ENCODE measurements at regions not wholly inside any gene's neighbourhood (a gene's known extent, or its start where the extent isn't known, plus 50 kb on each side); places are given as distances from the start of the nearest gene placed in this dataset.

DNA sequence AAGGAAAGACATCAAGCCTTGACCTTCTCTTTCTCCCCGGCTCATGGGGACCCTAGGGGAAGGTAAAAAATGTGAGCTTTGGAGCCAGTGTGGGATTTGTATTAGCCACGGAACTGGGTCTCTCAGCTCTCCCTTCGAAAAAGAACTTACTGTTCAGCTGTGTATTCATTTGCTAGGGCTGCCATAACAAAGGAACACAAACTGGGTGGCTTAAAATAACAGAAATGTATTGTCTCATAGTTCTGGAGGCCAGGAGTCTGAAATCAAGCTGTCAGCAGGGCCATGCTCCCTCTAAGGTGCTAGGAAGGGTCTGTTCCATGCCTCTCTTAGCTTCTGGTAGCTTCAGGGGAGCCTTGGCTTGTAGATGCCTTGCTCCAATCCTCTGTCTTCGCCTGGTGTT lies 83.5 kb upstream of the SLC2A1 start:
- no peak for DNase-seq (ENCODE audit: insufficient read length, low spot score, missing footprints)
- Histone ChIP-seq H3K4me1 (ENCODE audit: insufficient read depth, low read length) (no peaks in the 10 kb centered on the region), H4K20me1 (ENCODE audit: insufficient read depth, low read length) (no peaks in the 10 kb centered on the region), H2AFZ (ENCODE audit: low read length) (no peak overlapping the region), H3K79me2 (ENCODE audit: insufficient read depth, low read length) (no peaks in the 10 kb centered on the region), H3K27me3 (ENCODE audit: insufficient read depth, low read length) (peaks cover 6% of the 10 kb centered on the region), H3K4me3 (ENCODE audit: insufficient read depth, low read length) (no peak overlapping the region), H3K36me3 (ENCODE audit: insufficient read depth, low read length) (no peaks in the 10 kb centered on the region), H3K27ac (ENCODE audit: low read depth, low read length) (no peak overlapping the region), H3K4me2 (ENCODE audit: insufficient read depth, low read length) (no peak overlapping the region), H3K9me3 (ENCODE audit: low read depth, low read length) (no peaks in the 10 kb centered on the region)
- TF ChIP-seq, protein P1, sequence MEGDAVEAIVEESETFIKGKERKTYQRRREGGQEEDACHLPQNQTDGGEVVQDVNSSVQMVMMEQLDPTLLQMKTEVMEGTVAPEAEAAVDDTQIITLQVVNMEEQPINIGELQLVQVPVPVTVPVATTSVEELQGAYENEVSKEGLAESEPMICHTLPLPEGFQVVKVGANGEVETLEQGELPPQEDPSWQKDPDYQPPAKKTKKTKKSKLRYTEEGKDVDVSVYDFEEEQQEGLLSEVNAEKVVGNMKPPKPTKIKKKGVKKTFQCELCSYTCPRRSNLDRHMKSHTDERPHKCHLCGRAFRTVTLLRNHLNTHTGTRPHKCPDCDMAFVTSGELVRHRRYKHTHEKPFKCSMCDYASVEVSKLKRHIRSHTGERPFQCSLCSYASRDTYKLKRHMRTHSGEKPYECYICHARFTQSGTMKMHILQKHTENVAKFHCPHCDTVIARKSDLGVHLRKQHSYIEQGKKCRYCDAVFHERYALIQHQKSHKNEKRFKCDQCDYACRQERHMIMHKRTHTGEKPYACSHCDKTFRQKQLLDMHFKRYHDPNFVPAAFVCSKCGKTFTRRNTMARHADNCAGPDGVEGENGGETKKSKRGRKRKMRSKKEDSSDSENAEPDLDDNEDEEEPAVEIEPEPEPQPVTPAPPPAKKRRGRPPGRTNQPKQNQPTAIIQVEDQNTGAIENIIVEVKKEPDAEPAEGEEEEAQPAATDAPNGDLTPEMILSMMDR (IDR thresholded peaks at IDR 0.05; ENCODE audit: extremely low read depth, low read depth, low read length) = no peak

DNA sequence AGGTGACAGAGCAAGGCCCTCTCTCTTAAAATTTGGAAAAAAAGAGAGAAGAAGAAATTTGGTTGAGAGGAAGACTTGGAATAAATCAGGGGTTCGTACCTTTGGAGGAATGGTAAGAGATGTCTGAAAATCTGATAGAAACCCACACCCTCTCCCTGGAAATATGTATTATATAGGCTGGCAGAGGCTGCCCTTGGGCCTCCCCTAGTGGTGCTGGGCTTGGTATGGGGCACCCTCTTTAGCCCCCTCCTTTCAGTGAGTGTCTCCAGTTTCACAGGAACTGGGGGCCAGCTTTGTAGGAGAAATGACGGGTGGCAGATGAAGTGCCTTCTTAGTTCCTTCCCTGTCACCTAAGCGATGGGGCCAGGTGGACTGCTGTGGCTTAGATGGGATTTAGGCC lies 82.9 kb upstream of the SLC2A1 start:
- Histone ChIP-seq H2AFZ (ENCODE audit: low read length) (no peak overlapping the region), H3K36me3 (ENCODE audit: insufficient read depth, low read length) (no peaks in the 10 kb centered on the region), H3K4me2 (ENCODE audit: insufficient read depth, low read length) (no peak overlapping the region), H3K27ac (ENCODE audit: low read depth, low read length) (no peak overlapping the region), H4K20me1 (ENCODE audit: insufficient read depth, low read length) (no peaks in the 10 kb centered on the region), H3K4me1 (ENCODE audit: insufficient read depth, low read length) (no peaks in the 10 kb centered on the region), H3K9me3 (ENCODE audit: low read depth, low read length) (no peaks in the 10 kb centered on the region), H3K27me3 (ENCODE audit: insufficient read depth, low read length) (peaks cover 6% of the 10 kb centered on the region), H3K4me3 (ENCODE audit: insufficient read depth, low read length) (no peak overlapping the region), H3K79me2 (ENCODE audit: insufficient read depth, low read length) (no peaks in the 10 kb centered on the region)
- DNase-seq (ENCODE audit: insufficient read length, low spot score, missing footprints) = no peak
- TF ChIP-seq, protein P1 (IDR thresholded peaks at IDR 0.05; ENCODE audit: extremely low read depth, low read depth, low read length) = no peak

DNA sequence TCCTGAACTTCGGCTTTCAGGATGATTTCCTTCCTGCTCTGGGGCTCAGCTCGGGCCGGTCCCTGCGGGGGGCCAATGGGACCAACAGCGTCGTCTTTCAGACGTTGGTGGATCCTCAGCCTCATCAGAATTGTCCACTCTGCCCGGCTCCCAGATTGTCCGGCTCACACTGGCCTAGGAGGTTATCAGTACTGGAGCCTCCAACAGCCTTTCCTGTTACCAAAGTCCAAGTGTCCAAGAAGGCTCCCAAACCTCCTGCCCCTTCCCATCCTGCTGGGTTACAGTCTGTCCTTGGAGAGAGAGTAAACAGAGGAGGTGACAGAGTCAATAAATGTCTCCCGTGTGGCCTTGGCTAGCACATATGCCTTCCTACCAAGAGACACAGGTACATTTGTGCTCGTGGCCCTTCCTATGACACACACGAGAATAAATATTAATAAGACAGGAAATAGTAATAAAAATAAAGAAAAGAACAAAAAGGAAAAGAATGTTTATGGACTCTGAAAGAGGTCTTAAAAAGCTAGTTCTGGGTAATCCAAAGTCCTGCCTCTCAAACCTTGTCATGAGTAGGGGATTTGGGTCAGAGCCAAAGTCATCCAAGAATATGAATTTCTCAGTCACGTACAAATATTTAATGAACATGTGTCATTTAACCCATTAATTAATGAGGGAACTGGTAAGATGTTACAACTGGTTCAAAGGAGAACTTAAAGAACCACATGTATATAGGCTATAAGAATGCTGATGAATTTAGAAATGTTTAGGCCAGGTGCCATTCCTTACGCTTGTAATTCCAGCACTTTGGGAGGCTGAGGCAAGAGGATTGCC lies 80.8 kb upstream of the SLC2A1 start:
- DNase-seq (ENCODE audit: insufficient read length, low spot score, missing footprints) = no peak
- Histone ChIP-seq H3K36me3 (ENCODE audit: insufficient read depth, low read length) (no peaks in the 10 kb centered on the region), H3K4me2 (ENCODE audit: insufficient read depth, low read length) (no peak overlapping the region), H3K4me1 (ENCODE audit: insufficient read depth, low read length) (no peaks in the 10 kb centered on the region), H3K27me3 (ENCODE audit: insufficient read depth, low read length) (peaks cover 6% of the 10 kb centered on the region), H4K20me1 (ENCODE audit: insufficient read depth, low read length) (no peaks in the 10 kb centered on the region), H3K4me3 (ENCODE audit: insufficient read depth, low read length) (no peak overlapping the region), H3K9me3 (ENCODE audit: low read depth, low read length) (no peaks in the 10 kb centered on the region), H3K27ac (ENCODE audit: low read depth, low read length) (no peak overlapping the region), H2AFZ (ENCODE audit: low read length) (no peak overlapping the region), H3K79me2 (ENCODE audit: insufficient read depth, low read length) (no peaks in the 10 kb centered on the region)
- TF ChIP-seq, protein P1 (IDR thresholded peaks at IDR 0.05; ENCODE audit: extremely low read depth, low read depth, low read length) = no peak

DNA sequence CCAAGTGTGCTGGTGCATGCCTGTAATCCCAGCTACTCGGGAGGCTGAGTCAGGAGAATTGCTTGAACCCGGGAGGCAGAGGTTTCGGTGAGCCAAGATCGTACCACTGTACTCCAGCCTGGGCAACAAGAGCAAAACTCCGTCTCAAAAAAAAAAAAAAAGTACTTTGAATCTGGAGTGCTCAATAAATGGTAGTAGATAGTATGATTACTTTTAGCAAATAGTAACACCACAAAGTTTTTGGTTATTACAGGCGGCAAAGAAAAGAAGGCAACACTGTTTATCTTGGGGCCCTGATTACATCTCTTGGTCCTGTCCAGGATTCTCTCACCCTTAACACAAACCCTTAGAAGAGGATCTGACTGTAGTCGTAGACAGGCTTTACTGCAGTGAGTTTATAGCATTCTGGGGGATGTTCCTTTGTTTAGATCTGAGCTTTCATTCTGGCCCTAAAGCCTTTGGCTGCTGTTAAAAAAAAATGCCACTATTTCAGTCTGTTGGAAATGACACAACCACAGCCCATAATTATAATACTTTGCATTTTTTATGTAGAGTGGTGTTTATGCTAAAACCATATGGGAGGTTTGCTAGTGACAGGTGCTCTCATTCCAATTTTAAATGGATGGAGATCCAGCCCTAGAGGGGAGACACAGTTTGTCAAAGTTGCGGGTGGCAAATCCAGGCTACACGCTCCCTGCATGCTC lies 79.7 kb upstream of the SLC2A1 start:
- no peak for DNase-seq (ENCODE audit: insufficient read length, low spot score, missing footprints)
- no peak overlapping the region for H3K4me3 ChIP-seq (ENCODE audit: insufficient read depth, low read length)
- H3K4me1 ChIP-seq (ENCODE audit: insufficient read depth, low read length) = no peaks in the 10 kb centered on the region
- H4K20me1 ChIP-seq (ENCODE audit: insufficient read depth, low read length) = no peaks in the 10 kb centered on the region
- H3K27me3 ChIP-seq (ENCODE audit: insufficient read depth, low read length) = peaks cover 6% of the 10 kb centered on the region
- H3K4me2 ChIP-seq (ENCODE audit: insufficient read depth, low read length) = no peak overlapping the region
- no peak overlapping the region for H2AFZ ChIP-seq (ENCODE audit: low read length)
- TF ChIP-seq, protein P1 (IDR thresholded peaks at IDR 0.05; ENCODE audit: extremely low read depth, low read depth, low read length) = no peak
- H3K27ac ChIP-seq (ENCODE audit: low read depth, low read length) = no peak overlapping the region
- H3K36me3 ChIP-seq (ENCODE audit: insufficient read depth, low read length) = no peaks in the 10 kb centered on the region
- H3K79me2 ChIP-seq (ENCODE audit: insufficient read depth, low read length) = no peaks in the 10 kb centered on the region
- no peaks in the 10 kb centered on the region for H3K9me3 ChIP-seq (ENCODE audit: low read depth, low read length)
